ENCODE measurements at regions not wholly inside any gene's neighbourhood (a gene's known extent, or its start where the extent isn't known, plus 50 kb on each side); places are given as distances from the start of the nearest gene placed in this dataset.

GRCh38 chr5:154648229-154648628 lies 106.9 kb upstream of the LARP1 start:
- intact Hi-C loops (cut with micrococcal nuclease) (no loop called here), dilution Hi-C loops (cut with MboI; ENCODE audit: extremely low pct_ligation_motif_present, low sequenced_read_pairs) (no loop called here)
- DNase-seq (ENCODE audit: low read depth, low spot score) = no peak
- Histone ChIP-seq H3K27ac (ENCODE audit: insufficient read depth, low read depth, low read length) (no peak overlapping the region), H2AFZ (ENCODE audit: low read depth, low read length) (no peak overlapping the region), H3K9me1 (replicated peaks; ENCODE audit: control insufficient read depth, extremely low read depth, insufficient read depth, low read length) (no peaks in the 10 kb centered on the region), H3K4me2 (ENCODE audit: insufficient read depth, low read length) (no peak overlapping the region), H3K4me3 (replicated peaks in 1 of 3; ENCODE audit: insufficient read depth in 1 of 3, low read depth in 1 of 3, low read length in 3 of 3) (no peak overlapping the region), H3K27me3 (ENCODE audit: control insufficient read depth in 2 of 2, insufficient read depth in 2 of 2, low read length in 2 of 2) (no peaks in the 10 kb centered on the region), H3K79me2 (ENCODE audit: control insufficient read depth, insufficient read depth, low read length) (no peaks in the 10 kb centered on the region), H3K9me3 (replicated peaks; ENCODE audit: control insufficient read depth, insufficient read depth, low read length) (no peaks in the 10 kb centered on the region), H3K9ac (replicated peaks; ENCODE audit: extremely low read depth, insufficient read depth, low read length) (no peak overlapping the region), H3K4me1 (ENCODE audit: control insufficient read depth, extremely low read depth, insufficient read depth, low read length) (peaks cover 9% of the 10 kb centered on the region), H4K20me1 (replicated peaks; ENCODE audit: control insufficient read depth, extremely low read depth, insufficient read depth, low read length) (no peaks in the 10 kb centered on the region), H3K36me3 (ENCODE audit: control insufficient read depth in 2 of 2, extremely low read depth in 1 of 2, insufficient read depth in 2 of 2, low read length in 2 of 2) (no peaks in the 10 kb centered on the region)
- TF ChIP-seq GATA2 (IDR thresholded peaks at IDR 0.05; ENCODE audit: insufficient read depth, insufficient read length, low read depth, low read length) = no peak
- no peak for TF ChIP-seq POLR2AphosphoS5 (IDR thresholded peaks at IDR 0.05; ENCODE audit: insufficient read depth, low read depth, low read length)
- TF ChIP-seq MAX (IDR thresholded peaks at IDR 0.05; ENCODE audit: insufficient read depth, insufficient read length) = no peak
- no peak for TF ChIP-seq MYC (IDR thresholded peaks at IDR 0.05; ENCODE audit: low read depth, low read length)
- no peak for TF ChIP-seq CTCF (IDR thresholded peaks at IDR 0.05; ENCODE audit: extremely low read depth in 1 of 2, insufficient read depth in 1 of 2, low read depth in 1 of 2, low read length in 2 of 2)
- TF ChIP-seq POLR2A (IDR thresholded peaks at IDR 0.05; ENCODE audit: low read depth, low read length) = no peak
- no peak for TF ChIP-seq FOS (IDR thresholded peaks at IDR 0.05; ENCODE audit: borderline replicate concordance, insufficient read depth, low read length)
- no peak for TF ChIP-seq EZH2 (IDR thresholded peaks at IDR 0.05; ENCODE audit: borderline replicate concordance, low read depth, low read length, severe bottlenecking)
- TF ChIP-seq JUN (IDR thresholded peaks at IDR 0.05; ENCODE audit: borderline replicate concordance, insufficient read depth, insufficient read length, low read depth) = no peak
- BruUV-seq (replicated peaks) = no TSS peak
- FAIRE-seq = no peak
- ChIA-PET CTCF (no interaction called here), POLR2A (no interaction called here)

All from endothelial cell of umbilical vein (primary cell).